ENCODE measurements at regions not wholly inside any gene's neighbourhood (a gene's known extent, or its start where the extent isn't known, plus 50 kb on each side); places are given as distances from the start of the nearest gene placed in this dataset.
"Not testable (repeated sequence)": the region's sequence is repeated elsewhere in the genome, so short reads cannot be mapped to it uniquely, and the experiment has no call there.

DNA sequence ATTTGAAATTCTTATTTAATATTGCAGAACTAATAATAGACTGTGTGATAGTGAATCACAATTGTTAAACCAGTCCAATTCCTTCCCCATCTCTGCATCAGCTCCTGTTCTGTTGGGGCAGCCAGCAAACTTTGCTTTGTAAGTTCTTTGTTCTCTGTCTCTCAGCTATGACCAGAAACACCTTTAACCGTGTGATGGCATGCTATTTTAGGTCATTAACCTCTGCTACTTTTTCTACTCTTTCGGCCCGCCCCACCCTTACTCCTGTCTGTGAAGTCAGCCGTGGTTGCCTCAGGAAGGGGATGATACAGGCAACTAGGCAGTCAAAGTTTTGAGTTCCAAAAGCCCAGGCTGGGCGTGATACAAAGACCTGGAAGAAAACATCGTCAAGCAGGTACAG, 51.3 kb upstream of the EGFL6 start:
- DNase-seq = no peak

DNA sequence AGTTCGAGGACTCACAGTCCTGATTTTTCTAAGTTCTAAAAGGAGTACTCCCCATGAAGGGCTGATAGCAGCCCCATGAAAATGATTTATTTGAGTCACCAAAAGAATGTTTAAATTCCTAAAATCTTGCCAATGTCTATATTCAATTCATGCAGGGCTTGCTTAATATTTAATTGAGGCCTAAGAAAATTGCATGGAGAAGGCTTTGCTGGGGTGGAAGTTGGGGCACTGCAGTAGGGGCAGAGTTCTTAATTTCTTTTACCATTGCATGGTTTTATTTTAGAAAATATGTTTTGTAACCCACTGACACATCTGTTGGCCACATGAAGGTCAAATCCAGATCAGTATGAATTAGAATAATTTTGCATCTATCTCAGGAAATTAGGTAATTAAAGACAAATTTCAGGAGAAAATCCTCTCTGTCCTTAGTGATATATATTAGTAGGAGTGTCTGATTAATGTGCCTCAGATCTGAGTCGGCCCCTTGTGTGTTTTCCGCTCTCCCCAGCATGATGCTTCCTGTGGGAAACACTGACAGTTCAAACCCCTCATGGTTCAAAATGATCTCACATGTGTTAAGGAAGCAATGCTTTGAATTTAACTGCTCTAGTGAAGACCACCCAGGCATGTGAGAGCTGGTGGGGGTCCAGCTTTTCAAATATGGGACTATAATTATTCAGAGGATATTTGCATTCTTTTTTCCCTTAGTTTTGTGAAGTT, 54.0 kb upstream of the EGFL6 start:
- no peak for DNase-seq

DNA sequence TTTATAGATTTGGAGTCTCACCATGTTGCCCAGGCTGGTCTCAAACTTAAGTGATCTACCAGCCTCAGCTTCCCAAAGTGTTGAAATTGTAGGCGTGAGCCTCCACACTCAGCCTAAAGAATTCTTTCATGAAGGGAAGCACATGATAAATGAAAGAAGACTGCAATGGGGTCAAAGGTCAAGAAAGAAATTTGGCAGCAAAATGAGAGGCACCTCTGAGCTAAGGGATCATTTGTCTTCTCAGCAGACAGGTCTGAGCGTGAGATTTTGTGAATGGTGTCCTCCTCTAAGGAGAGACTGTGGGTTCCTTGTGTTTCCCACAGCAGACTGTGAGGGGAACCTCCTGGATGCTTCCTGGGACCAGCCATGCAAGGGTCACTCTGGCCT, 57.5 kb upstream of the EGFL6 start:
- no peak for DNase-seq

DNA sequence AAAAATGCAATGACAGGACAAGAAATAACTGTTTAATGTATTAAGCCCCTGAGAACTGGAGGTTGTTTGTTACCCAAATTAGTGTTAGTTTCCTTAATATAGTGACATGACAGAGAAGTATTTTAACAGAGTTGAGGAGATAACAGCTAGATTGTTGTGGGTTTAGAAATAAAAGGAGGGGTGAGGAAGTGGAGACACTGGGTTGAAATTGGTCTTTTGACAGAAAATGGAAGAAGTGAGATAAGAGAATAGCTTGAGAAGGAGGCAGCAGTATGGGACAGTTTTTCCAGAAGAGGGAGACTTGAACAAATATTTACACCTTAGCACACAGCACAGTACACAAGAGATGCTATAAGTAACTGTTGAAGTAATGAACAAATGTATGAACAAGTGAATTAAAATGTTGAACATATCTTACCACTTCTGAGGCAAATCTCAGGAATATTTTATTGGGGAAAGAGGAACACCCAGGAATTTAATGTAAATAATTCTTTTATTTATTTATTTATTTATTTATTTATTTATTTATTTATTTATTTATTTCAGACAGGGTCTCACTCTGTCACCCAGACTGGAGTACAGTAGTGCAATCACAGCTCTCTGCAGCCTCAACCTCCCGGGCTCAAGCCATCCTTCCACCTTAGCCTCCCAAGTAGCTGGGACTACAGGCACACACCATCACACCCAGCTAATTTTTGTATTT, 58.0 kb upstream of the EGFL6 start:
- DNase-seq = no peak

DNA sequence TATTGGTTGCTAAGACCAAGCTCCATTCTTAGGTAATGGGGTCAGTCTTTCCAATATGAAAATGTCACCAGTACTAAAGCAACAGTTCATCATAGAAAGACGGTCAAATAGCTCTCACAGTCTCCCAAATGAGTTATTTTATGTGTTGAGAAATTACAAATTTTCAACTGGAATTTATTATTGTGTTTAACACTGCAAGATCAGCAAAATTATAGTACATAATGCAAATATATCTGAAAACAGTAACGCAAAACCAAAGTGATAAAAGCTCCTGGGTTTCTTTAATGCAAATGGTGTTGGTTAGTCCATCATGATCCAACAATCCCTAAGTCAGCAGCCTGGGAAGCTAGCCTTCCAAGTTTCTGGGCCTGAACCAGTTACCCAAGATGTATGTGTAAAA, 61.5 kb upstream of the EGFL6 start:
- no peak for DNase-seq

DNA sequence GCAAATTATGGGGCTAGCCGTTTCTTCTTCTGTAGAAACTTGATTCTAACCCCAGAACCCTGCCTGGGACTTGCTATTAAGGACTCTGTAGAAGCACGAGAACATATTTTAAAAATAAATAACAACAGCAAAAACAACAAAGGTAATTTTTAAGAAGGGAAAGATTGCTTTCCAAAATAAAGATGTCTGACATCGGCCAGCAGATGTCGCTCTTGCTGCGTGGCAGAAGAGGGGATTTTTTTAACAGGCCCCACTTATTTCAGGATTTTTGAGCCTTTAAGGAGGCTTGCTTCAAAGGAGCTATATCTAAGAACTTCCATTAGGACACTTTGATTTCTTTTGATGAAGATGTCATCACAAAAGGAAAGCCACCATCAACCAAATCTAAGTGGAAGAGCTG, 62.8 kb upstream of the EGFL6 start:
- DNase-seq = peak in 5 of 6 experiments; percentile 15 to 44 (median 28)

DNA sequence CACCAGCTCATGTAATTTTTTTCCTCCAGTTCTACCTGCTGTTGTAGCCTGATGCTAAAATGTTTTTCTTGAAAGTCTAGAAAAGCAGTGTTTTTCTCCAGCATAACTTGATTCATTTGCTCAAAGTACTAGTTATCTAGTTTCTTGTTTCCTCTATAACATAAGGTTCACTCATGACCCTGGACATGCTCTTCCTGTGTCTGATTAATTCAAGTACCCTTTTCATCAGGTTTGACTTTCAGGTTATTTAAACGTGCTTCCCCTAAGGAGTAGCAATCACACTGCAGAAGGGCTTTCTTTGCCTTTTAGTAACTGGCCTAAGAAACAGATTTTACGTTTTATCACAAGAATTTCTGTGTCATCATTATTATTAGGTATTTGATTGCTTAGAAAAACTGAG, 66.8 kb upstream of the EGFL6 start:
- no peak for DNase-seq

DNA sequence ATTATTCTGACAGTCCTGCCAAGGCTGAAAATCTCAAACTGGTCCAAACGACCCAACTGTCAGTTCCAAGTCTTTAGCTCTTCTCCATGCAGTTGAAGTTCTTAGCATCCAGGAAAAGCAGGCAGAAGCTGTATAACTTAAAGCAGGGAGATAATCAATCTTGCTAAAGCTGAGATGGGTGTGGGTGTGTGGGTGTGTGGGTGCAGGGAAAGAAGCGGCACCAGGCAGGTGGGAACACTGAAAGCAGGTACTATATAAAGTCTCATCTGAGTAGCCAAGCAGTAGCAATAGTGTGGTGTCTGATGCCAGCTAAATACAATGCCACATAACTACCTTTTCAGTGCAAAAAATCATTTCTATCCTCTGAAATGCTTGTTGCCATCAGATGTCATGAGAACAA, 69.7 kb upstream of the EGFL6 start:
- no peak for DNase-seq

DNA sequence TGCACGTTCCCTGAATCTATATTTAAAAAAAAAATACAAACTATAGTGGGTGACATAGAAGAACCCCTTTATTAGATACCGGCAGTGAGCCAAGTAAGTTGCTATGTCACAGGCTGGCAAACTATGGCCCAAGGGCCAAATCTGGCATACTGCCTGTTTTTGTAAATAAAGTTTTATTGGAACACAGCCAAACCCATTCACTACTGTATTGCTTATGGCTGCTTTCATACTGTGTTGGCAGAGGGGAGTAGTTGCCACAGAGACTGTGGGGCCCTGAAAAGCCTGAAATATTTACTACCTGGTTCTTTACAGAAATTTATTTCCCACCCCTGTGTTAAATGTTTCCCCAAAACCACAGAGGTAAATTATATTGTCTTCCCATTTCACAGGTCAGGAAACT, 71.2 kb upstream of the EGFL6 start:
- DNase-seq = no peak

DNA sequence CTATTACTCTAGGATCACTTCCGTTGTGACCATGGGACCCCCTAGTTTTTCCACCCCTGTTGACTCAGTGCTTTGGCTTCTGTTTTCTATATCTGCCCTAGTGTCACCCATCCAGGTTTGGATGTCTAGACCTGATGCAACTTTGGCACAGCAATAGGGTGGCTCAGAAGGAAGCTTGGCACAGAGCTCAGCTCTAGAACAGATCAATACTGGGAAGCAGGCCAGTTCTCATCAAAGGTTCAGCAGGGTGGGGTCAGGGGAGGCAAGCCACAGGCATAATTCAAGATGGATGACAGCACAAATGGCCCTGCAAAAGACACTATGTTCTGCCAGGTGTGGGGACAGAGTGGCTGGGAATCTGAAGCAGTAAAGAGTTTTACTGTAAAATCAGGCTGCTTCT, 74.2 kb upstream of the EGFL6 start:
- DNase-seq = no peak

DNA sequence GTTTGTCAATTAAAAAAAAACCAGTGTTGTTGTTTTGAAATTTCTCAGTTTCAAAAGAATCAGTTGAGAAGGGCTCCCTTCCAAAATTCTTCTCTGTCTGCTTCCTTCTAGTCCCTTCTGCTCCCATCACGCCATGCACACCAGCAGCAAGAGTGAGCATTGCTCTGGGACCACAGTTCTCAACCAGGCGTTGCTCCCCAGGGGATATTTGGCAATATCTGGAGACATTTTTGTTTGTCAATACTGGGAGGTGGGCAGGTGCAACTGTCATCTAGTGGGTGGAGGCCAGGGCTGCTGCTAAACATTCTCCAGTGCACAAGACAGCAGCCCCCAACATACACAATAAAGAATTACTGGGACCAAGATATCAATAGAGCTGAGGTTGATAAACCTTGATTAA, 74.8 kb upstream of the EGFL6 start:
- DNase-seq = no peak

DNA sequence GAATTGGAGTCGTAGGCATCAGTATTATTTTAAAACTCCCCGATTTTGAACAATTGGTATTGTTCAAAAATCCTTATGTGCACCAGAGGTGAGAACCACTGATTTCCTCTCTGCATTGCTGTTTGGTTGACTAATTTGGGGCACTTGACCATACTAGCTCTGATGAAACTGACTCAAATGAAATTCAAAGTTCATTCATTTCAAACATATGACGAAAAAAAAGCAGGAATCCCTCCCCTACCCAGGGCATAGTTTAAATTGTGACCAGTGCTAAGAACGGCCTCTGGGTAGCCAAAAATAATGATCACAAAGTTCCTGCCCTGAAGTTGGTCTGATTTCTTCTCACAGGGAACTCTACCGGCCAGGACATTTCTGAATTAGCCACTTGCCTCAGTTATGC, 75.7 kb upstream of the EGFL6 start:
- no peak for DNase-seq

DNA sequence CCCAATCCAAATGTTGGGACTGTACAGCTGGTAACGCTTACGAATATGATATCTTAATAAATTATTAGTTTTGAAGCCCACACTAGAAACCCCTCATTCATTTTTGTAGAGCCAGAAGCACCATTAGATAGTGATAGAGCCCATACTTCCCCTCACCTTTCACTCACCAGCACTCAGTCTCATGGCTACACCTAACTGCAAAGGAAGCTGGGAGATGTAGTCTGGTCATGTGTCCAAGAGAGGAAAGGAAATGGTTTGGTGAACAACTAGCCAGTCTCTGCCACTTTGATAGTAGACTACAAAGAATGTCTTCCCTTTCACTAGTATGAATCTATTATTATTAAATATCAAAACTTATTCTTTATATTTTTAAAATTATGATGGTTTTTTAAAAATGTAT, 77.1 kb upstream of the EGFL6 start:
- DNase-seq = no peak

DNA sequence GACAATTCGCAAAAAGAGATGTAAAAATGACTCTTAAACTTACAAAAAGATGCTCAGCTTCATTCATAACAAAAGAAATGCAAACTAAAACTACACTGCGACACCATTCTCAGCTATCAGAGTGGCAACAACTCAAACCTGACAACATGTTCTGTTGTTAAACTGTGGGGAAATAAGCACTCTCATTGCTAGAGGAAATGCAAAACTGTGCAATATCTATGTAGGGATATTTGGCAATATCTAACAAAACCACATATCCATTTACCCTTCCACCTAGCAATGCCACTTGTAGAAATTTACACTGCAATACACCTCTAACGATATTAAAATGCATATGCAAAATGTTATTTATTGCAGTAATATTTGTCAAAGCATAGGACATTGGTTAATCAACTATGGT, 78.3 kb upstream of the EGFL6 start:
- no peak for DNase-seq

DNA sequence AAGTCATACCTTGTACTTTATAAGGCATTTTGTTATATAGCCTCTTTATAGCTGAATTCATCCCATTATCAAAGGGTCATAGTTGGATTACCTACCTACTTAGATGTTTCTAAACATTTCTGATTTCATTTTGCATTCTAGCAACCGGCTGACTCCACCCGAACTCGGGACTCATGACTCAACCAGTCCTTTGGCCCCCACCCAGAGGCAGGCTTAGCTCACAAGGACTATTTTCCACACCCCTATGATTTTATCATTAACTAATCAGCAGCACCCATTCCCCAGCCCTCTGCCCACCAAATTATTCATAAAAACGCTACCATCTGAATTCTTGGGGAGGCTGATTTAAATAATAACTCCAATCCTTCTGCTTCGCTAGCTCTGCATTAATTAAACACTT, 79.9 kb upstream of the EGFL6 start:
- DNase-seq = no peak

DNA sequence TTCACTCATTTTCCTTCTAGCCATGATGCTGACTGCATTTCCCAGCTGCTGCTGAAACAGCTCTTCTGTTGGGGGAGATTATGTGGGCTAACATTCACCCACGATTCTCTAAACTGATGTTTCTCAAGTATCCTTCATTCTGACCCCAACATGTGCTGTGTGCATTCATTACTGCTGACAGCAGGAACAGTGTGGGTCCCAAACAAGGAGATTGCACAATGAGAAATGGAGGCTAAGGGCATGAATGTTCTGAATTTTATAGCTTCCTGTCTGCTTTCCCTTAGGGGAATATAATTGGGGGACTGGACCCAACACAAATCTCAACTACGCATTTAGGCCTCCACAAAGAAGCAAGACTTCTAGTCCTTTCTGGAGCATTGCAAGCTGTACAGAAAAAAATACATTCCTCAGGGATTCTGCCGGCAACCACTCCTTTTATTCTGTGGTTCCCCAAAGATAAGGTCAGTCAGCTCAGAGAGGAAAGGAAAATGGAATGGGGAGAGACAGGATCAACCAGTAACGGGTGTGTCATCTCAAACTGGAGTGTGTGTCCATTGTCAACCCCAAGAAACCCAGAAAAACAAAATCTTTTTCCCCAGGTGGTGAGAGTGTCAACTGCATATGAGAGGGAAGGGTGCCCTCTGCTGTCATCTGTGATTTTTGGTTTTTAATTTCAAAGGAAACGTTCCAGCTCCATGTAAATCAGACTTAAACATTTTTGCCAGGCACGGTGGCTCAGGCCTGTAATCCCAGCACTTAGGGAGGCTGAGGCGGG, 81.5 kb upstream of the EGFL6 start:
- DNase-seq = peak; percentile 1 to 66 (median 8)

DNA sequence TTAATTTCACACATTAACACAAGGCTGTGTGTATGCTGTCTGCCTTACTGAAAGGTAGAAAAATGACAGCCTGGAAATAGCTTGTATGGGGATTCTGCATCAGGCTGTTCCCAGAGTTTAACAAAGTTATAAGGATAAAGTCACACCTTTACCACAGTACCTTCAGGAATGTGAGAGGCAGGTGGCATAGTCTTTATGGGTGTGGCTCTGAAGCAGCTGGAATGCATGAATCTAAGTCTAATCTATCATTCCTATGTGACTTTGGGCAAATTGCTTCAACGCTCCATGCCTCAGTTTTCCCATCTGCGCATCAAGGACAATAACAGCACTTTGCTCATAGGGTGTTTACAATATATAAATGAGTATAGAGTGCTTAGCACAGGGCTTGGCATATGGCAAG, 84.2 kb upstream of the EGFL6 start:
- no peak for DNase-seq

DNA sequence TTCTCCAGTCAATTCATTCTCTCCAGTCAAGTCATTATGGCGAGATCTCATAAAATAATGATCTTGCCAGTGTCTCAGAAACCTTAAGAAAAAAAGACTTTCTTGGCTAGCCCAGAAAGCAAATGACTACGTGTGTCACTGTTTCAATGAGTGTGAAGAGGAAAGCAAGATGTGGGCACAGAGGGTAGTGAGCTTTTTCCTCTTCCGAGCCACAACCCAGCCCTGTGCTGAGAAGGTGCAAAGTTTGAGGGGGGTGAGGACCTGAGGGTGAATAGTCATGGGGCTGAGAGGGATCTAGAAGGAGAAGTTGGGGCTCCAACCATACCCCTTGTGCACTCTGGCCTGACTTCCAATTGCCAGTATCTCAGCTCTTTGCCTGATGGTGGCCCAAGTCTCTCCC, 85.6 kb upstream of the EGFL6 start:
- no peak for DNase-seq

DNA sequence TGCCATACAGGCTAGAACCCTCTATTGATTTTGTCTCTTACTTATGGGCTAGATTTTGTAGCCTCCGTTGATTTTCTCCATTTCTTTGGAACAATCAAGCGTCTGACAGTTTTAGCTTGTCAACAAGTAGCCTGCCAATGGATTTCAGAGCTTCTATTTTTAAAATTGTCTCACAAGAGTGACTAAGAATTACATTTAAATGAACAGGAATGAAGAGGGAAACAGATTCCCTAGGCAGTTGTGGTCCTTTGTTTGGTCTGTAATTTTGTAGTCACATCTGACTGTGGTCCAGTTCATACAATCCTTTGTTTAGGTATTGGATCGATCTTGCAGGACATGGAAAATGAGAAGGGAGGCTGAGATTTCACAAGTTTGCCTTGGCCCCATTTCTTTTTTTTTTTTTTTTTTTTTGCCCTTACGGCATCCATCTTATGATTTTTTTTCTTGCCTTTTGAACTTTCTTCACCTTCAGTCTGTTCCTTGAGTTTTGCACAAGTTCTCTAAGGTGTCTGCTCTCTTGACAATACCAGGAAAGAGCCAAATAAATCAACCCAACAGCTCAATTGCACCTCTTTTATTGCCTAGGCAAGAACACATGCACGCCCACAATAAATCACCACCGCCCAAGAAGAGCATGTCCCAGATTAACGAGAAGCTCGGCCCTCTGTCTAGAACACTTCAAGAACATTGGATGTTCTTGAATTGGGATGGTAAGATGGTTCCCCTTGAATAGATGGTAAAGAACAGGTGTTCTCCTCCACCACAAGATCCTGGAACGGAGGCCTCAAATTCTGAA, 86.5 kb upstream of the EGFL6 start:
- no peak for DNase-seq

DNA sequence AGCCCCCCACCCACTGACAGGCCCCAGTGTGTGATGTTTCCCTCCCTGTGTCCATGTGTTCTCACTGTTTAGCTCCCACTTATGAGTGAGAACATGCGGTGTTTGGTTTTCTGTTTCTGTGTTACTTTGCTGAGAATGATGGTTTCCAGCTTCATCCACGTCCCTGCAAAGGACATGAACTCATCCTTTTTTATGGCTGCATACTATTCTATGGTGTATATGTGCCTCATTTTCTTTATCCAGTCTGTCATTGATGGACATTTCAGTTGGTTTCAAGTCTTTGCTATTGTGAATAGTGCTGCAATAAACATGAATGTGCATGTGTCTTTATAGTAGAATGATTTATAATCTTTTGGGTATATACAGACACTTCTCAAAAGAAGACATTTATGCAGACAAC, 88.6 kb upstream of the EGFL6 start:
- DNase-seq = not testable (repeated sequence)

DNA sequence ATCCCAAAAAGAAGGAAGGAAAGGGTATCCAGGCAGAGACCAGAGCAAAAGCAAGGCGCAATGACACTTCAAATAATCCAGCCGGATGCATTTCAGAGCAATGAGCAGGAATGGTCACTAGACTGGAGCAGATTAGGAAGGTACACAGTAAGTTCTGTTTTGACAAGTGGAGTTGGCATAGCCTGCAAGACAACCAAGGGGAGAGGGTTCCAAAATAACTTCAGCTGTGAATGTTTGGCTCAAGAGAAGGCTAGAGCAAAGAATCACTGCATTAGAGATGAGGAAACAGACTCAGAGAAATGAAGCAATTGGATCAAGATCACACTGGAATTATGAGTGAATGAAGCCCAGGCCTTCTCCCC, 90.0 kb upstream of the EGFL6 start:
- DNase-seq = no peak

DNA sequence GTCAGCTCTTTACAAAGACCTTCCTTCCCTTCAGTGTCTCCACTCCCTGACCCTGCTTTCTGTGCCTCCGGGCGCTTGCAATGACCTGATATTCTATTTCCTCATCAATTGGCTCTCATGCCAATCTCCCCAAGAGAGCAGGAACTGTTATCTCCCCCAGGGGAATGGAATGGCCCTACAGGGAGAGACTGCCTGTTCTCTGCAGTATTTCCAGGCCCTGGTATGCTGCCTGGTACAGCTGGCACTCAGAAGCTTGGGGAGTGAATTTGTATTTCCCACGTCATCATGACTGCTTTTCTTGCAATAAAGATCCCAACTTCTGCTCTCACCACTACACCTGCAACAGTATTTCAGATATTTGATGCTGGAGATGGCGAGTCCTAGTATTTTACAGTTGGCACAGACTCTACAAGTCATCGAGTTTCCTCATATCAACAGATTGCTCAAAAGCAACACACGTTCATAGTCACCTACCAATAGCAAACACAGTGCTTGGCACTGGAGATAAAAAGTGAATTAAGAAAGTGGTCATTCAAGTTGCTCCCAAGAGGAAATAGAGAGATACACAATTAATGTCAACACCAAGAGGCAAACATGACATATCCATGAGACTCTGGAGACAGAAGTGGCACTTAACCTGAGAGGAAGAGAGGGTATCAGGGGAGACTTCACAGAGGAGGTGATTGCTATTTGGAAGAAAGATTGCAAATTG, 90.5 kb upstream of the EGFL6 start:
- DNase-seq = no peak

DNA sequence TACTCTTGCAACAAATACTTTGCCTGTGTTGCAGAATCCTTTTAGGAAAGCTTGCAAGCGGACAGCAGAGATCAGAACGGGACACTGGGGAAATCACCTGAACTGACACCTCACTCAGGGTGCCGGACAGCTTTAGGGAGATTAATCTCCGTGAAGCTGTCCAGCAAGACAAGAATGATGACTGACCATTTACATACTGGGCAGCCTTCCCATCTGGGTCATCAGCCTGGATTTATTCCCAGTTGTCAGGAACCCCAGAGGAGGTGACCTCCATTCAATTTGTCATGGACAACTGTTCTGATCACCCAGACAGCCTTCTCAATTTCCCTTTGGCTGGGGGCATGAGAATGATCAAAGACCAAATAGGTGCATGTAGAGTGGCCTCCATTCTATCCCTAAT, 93.0 kb upstream of the EGFL6 start:
- no peak for DNase-seq
